ENCODE measurements at regions not wholly inside any gene's neighbourhood (a gene's known extent, or its start where the extent isn't known, plus 50 kb on each side); places are given as distances from the start of the nearest gene placed in this dataset.
"Not testable (repeated sequence)": the region's sequence is repeated elsewhere in the genome, so short reads cannot be mapped to it uniquely, and the experiment has no call there.

DNA sequence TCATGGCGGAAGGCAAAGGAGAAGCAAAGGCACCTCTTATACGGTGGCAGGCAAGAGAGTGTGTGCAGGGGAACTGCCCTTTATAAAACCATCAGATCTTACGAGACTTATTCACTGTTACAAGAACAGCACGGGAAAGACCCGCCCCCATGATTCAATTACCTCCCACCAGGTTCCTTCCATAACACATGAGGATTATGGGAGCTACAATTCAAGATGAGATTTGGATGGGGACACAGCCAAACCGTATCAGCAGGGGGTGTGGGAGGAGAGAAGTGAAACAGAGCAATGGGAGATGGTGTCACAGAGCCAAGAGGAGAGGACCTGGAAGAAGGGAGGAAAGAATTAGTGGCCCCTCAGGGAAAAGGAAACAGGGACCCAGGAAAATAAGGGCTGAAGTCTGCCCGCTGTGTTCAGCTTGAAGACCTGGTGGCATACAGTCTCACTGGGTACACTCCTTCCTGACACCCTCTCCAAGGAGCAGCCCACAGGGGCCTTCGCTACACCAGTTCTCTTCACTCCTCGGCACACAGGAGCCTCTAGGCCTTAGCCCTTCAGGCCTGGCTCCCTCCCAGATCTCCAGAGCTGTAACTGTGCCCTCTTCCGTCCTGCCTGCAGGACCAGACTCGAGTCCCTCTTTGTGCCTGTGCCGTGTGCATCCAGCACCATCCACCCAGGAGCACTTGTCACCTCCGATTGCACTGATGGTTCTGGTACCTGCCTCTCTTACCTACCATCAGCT, 262.1 kb downstream of the EIPR1 start:
- no peak for DNase-seq (ENCODE audit: low spot score)

DNA sequence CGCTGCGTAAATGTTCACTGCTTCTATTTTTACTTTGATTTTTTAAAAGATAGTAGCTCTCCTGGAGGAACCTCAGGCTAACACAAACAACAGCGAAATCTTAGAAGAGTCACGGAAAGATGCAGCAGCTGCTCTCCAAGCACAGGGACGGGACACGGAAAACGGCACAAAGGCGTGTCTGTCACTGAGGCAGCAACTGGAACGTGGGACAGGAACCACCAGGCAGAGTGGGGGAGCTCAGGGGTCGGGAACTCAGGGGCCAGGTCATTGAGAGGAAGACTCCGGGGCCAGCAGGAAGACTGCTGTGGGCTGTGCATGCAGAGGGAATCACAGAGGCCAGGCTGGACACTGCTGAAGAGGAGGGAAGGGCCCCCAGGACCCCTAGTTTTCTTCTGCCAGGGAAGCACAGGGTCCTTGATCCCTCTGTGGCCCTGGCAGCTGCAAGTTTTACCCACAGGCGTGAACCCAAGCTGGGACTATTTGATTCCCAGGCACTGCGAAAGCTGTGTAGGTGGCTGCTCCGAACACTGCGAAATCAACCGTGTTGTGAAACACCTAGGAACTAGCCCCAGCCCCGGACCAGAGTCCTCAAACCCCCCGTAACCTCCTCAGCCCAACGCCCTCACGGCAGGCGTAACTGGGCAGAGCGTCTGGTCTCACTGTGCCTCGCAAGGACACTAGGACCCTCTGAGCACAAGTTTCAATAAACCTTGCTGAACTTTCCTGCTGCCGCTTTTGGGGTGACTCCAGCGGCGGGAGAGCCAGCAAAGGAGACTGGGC, 263.0 kb downstream of the EIPR1 start:
- DNase-seq (ENCODE audit: low spot score): no peak

DNA sequence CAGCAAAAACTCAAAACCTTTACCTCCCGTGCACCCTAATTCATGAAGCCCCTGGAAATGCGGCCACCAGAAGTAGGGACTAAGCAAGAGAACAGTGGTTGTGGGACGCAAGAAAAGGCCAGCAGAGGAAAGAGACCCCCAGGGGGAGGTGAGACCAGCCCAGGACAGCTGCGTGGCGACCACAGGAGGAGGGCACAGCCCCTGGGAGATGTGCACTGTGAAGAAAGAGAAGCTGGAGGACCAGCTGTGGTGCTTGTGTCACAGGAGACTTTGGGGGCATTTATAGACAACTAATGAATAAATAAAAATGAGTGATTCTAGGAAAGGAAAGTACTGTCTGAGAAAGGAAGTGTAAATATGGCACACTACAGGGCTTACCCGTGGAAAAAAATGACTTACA, 263.8 kb downstream of the EIPR1 start:
- DNase-seq (ENCODE audit: low spot score): no peak

DNA sequence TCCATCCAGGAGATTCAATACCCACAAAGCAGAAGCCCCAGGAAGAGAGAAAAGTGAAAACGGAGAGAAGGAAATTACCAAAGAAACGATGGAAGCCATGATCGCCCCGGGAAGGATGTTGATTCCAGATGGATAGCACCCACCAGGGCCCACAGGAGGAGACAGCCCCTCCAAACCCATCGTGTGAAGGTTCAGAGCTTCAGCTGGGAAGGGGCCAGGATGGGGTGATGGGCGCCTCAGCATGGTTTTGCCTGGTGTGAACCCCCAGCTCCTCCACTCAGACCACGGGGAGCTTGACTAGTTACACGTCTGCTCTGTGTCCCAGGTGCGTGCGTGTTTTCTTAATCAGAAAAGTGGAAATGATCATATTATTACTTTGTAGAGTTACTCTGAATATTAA, 264.5 kb downstream of the EIPR1 start:
- no peak for DNase-seq (ENCODE audit: low spot score)

DNA sequence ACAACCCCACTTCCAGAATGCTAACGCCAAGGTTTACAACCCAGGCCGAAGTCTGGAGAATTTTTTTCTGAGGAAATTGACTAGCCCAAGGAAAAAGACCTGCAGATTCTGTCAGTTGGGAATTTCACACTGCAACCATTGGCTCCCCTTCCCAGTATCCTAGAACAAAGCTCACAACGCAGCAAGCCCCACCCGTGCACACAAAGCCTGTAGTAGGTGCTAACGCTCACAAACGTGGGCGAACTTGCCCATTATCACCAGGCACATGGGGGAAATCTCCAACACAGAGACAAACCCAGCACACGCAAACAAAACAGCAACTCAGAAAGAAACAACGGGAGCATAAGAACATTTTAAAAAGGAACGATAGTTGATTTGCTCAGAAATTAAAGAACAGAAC, 265.1 kb downstream of the EIPR1 start:
- DNase-seq (ENCODE audit: low spot score): no peak

DNA sequence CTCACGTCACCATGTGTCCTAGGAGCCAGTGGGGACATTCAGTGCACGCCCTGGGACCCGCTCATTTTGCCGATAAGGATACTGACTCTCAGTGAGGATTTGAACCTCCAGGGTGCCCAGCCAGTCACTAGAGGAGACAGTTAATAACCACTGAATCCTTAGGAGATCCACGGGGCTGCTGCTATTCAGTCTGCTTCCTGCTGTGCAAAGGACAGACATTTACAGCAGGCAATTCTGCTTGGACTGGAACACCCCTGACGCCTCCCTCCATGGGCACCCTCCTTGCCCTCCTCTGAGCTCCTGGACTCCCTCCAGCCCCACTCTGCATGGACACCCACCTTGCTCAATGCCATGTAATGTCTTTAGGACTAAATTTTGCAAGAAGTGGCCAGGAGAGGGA, 265.5 kb downstream of the EIPR1 start:
- no peak for DNase-seq (ENCODE audit: low spot score)

DNA sequence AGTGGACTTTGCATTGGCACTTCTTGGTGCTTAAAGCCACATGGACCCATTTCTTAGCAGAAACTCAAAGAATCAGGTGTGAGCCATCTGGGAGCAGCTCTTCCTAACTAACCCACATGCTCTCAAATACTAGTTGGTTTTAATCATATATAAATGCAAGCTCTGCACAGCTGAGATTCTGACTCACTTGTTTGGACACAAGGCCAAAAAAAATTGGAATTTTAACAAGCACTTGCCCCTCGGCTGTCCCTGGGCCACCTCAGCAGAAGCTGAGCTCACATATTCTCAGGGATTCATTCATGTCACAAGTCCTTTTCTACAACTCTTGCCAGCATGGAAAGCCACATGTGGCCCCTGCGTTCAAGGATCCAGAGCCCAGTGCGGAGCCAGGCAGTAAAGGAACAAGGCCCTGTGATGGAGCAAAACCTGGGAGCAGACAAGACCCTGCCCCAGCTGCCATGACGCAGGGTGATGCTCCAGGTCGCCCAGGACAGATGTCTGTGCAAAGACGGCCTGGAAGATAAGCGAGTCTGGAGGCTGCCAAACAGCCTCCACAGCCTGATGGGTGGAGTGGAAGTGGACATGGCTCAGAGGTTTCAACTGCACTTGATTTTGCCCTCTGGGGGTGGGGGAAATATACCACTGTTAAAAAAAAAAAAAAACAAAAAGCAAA, 266.5 kb downstream of the EIPR1 start:
- no peak for DNase-seq (ENCODE audit: low spot score)

DNA sequence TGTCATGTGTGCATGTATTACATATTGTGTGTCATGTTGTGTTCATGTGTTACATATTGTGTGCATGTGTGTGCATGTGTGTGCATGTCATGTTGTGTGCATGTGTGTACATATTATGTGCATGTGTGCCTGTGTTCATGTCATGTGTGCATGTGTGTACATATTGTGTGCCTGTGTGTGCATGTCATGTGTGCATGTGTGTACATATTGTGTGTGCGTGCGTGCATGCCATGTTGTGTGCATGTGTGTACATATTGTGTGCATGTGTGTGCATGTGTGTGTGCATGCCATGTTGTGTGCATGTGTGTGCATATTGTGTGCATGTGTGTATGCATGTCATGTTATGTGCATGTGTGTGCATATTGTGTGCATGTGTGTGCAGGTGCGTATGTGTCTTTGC, 267.1 kb downstream of the EIPR1 start:
- no peak for DNase-seq (ENCODE audit: low spot score)

DNA sequence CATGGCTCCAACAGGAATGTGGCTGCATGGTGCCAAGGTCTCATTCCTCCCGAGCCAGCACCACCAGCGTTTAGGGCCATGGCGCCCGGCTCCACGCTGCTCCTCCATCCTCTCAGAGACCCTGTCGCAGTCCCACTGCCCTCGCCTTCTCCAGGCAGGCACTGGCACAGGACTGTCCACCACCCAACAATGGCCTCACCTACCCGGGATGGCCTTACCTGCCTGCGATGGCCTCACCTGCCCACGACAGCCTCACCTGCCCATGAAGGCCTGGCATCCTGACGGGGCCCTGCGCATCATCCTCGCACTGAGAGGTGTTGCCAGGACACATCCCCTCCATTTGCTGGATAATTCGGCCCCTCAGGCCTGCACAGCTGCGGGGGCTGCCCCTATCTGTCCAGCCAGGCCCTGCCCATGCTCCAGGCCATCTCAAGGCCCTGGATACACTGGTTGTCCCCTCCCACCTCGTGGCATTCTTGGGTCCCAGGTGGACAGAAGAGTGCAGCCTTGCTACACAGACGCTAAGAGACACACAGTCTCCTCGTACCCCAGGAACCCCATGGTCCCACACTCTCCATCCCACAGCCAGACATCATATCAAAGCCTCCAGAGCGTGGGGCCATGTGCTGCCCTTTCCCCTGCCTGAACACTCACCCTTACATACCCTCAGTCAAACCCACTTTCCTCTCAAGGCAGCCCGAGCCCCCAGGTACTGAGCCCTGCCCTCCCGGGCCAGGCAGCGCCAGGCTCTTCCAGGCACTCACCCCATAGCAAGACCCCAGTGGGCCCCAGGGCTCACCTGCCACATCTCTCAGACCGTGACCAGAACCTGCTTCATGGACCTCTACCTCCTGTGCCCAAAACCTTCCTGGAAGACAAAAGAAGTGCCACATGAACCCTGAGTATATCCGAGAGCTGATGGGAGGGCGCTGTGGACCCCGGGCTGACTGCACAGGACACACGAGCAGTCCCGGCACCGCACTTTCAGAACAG, 268.6 kb downstream of the EIPR1 start:
- DNase-seq (ENCODE audit: low spot score): no peak

DNA sequence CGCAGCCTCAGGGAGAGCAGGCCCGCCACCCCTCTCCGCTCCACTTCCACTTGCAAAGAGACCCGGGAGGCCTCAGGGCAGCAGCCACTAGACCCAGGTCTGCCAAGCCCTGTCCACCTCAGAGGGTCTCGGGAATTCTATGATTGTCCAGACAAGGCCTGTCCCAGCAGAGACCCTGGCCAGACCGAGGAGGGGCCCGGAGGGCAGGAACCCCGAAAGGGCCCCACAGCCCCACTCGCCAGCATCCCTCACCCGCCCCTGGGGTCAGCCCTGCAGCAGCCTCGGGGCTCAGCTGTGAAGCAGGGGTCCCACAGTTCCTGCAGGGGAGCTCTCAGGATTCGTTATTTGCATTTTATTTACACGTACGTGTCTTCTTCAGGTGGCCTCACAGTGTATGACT, 269.5 kb downstream of the EIPR1 start:
- no peak for DNase-seq (ENCODE audit: low spot score)

DNA sequence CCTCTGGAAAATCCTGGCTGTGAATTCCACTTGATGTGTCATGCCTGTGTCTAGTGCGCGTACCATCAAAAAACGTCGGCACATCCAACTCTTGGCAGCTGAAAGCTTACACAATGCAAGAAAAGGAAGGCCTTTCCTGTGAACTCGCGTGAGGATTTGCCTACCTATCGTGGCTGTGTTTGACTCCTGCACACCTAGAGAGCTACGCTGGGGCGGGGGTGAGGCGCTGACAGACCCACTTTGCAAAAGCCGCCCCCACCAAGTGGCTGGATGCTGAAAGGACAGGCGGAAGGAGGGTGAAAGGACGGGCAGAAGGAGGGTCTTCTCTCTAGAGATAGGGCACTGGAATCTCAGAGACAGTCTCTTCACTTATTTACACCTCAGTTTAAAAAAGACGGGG, 270.1 kb downstream of the EIPR1 start:
- no peak for DNase-seq (ENCODE audit: low spot score)

DNA sequence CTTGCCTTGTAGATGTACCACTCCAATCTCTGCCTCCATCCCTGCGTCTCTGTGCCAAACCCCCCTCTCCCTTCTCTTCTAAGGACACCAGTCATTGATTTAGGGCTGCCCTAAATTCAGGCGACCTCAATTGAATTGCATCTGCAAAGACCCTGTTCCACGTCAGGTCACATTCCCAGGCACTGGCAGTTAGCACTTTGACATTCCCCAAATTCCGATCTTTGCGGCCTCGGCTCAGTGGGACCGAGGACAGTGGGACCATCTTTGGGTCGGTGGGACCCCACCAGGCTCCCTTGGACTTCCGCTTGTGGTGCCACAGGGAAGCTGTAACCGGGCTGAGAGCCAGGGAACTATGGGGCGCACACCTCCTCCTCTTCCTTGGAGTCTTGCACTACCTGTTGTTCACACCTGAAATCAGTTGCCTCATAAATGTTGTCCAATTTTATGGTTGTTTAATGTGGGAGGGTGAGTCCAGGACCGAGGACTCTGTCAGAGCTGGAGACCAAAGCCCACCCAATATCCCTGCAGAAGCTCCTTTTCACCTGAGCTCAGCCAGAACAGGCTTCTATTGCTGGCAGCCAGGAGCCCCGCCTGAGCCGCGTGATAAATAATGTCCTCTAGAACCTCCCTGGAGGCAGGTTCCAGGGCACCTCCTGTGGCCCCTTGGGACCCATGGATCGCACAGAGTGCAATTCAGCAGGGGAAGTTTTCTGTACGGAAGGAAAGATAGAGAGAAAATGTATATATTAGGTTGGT, 271.6 kb downstream of the EIPR1 start:
- no peak for DNase-seq (ENCODE audit: low spot score)

DNA sequence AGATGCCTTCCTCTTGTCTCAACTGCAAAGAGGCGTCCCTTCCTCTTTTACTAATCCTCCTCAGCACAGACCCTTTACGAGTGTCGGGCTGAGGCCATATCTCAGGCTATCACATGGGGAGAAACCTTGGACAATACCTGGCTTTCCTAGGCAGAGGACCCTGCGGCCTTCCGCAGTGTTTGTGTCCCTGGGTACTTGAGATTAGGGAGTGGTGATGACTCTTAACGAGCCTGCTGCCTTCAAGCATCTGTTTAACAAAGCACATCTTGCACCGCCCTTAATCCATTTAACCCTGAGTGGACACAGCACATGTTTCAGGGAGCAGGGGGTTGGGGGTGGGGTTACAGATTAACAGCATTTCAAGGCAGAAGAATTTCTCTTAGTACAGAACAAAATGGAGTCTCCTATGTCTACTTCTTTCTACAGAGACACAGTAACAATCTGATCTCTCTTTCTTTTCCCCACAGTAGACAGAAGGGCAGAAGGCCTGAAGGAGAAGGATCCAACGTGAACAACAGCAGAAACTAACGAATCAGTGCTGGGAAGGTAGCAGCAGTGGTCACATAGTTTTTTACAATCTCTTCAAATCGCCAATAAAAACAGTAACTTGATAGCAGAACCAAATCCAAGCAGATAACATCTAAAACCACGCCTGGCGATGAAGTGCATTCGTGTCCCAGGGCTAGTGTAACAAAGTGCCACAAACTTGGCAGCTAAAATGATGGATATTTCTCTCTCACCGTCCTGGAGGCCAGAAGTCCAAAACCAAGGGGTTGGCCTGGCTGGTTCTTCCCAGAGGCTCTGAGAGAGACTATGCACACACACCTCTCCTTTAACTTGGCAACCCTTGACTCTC, 272.4 kb downstream of the EIPR1 start:
- DNase-seq (ENCODE audit: low spot score): not testable (repeated sequence)

DNA sequence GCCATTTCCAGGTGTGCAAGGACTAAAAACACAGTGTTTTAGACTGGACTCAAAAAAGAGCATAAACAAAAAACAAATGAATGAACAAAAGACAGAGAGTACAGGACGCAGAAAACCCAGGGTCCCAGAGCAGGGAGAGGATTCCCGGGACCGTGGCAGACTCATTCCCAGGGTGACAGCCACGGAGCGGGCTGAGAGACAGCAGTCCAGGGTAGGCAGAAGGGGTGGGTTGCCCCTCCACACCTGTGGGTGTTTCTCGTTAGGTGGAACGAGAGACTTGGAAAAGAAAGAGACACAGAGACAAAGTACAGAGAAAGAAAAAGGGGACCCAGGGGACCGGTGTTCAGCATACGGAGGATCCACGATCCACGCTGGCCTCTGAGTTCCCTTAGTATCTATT, 273.4 kb downstream of the EIPR1 start:
- DNase-seq (ENCODE audit: low spot score): no peak

DNA sequence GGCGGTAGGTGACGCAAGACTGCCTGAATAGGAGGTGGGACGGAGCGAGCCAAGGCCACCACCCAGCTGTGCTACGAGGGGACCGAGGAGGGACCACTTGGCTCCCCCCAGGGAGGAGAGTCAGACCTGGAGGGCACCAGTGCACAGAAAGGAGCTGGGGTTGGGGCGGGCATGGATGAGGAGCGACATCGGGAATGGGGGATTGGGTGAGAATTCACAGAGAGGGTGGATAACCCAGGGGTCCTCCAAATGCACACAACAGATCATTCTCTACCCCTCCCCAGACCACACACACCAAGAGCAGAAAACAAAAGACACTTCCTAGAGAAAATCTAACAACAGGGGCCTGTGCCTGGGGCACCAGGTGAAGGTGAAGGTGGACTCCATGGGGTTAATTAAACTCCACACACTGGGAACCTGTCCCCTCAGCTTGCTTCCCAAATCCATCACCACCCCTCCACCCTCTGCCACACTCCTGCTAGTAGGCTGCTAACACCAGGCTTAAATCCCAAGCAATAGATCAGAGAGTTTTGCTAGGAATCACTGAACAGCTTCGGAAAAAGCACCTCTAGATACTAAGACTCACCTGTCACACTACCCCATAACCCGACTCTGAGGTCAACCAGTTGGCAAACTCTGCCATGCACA, 274.6 kb downstream of the EIPR1 start:
- no peak for DNase-seq (ENCODE audit: low spot score)

DNA sequence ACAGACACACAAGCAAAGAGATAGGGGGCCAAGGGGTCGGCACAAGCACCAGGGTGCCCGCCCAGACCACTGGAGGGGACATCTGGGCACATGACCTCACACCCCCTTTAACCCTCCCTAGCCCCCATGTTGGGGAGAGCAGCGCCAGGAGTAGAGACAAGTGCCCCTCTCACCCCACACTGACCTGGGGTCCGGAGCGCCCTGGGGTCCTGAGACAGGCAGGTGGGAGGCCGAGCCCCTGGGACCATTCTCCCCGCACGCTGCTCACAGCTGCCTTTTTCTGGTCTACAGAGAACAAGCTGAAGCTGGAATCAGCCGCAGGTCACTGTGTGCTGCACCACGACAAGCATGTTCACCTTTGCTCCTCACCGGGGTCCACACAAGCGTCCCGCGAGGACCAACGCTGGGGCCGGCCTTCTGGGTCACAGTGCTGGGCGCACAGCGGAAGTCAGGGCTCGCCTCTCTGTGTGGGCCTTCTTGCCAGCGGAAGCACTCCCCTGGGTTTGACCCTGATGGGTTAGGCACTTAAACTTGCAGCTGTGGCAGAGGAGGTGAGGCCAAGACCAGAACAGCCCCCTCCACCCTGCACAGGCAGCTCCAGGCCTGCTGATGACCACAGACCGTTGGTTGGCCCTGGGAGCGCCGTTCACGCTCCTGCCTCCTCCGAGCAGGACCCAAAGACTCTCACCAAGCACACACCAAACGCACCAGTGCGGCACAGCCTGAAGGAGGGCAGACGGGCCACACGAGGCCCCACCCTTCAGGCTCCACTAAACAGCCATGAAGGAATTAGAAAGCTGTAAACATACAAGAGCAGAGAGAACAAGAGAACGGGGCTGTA, 275.3 kb downstream of the EIPR1 start:
- DNase-seq (ENCODE audit: low spot score): no peak

DNA sequence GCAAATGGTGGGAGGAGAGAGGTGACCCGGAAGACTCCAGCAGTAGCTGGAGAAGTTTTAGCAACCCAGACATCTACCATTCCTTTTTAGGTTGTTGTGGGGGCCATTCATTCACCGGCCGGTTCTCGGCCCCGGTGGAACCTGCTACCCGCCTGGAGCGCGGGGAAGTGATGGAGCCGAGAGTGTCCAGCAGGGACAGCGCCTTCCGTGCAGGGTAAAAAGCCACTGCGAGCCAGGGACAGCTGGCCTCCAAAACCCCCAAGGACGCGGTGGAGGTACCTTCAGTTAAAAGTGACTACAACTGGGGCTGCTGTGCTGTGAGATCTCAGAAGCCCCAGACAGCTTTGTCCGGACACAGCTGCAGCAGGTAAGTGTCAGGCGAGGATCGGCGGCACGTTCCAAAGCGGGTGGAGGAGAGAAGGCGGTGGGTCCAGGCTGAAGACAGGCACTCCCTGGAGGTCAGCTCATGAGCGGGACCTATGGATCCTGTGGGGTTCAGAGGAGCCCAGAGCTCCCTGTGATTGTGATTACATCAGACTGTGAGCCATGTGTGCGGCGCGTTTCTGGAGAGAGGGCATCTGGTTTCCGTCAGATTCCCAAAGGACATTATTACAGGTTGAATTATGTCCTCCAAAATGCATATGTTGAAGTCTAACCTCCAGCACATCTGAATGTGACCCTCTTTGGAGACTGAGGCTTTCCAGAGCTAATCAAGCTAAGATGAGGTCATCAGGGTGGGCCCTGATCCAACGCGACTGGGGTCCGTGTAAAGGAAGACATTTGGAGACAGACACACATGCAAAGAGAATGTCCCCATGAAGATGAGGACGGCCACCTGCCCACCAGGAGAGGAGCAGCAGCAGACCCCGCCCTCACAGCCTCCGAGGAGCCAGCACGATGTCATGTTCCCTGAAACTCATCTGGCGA, 276.3 kb downstream of the EIPR1 start:
- DNase-seq (ENCODE audit: low spot score): peak; percentile 23
